Activated CD4-positive, CD25-positive, alpha-beta regulatory T cell treated with anti-CD3 and anti-CD28 coated beads, Interleukin-2, amount 50 U/mL, for 72 hours (primary cell): ENCODE measurements at regions not wholly inside any gene's neighbourhood (a gene's known extent, or its start where the extent isn't known, plus 50 kb on each side); places are given as distances from the start of the nearest gene placed in this dataset.
"Not testable (repeated sequence)": the region's sequence is repeated elsewhere in the genome, so short reads cannot be mapped to it uniquely, and the experiment has no call there.

Source experiments
- DNase-seq: peaks from one replicate; pipeline ENCODE4 v3.0.0; 2021

- no peak for DNase-seq
These were observed 1353.9 kb downstream of the AACS start for GRCh38 chr12:126419131-126419530.

GRCh38 chr12:126424696-126425095 is 1359.5 kb downstream of the AACS start:
- no peak for DNase-seq

- DNase-seq, result no peak
These were observed 1360.0 kb downstream of the AACS start for GRCh38 chr12:126425264-126425663.

- DNase-seq, result no peak
These were observed 1363.5 kb downstream of the AACS start for GRCh38 chr12:126428769-126429168.

GRCh38 chr12:126430921-126431320 is 1365.7 kb downstream of the AACS start:
- DNase-seq, result no peak

GRCh38 chr12:126431767-126432166 is 1366.5 kb downstream of the AACS start:
- DNase-seq, result no peak

- DNase-seq, result no peak
These were observed 1367.5 kb downstream of the AACS start for GRCh38 chr12:126432780-126433179.

- DNase-seq, result no peak
These were observed 1369.3 kb downstream of the AACS start for GRCh38 chr12:126434412-126434985.

- DNase-seq, result no peak
These were observed 1370.8 kb downstream of the AACS start for GRCh38 chr12:126436041-126436440.

GRCh38 chr12:126437934-126438333 is 1372.7 kb downstream of the AACS start:
- no peak for DNase-seq

- DNase-seq, result no peak
These were observed 1378.7 kb downstream of the AACS start for GRCh38 chr12:126443977-126444376.

GRCh38 chr12:126447346-126447745 is 1382.1 kb downstream of the AACS start:
- DNase-seq, result no peak

GRCh38 chr12:126451809-126452208 is 1386.6 kb downstream of the AACS start:
- no peak for DNase-seq

- DNase-seq, result not testable (repeated sequence)
These were observed 1387.5 kb downstream of the AACS start for GRCh38 chr12:126452686-126453085.

GRCh38 chr12:126454581-126454980 is 1389.3 kb downstream of the AACS start:
- DNase-seq, result no peak

GRCh38 chr12:126457776-126458175 is 1392.5 kb downstream of the AACS start:
- no peak for DNase-seq

- DNase-seq, result no peak
These were observed 1398.9 kb downstream of the AACS start for GRCh38 chr12:126464153-126464552.

- no peak for DNase-seq
These were observed 1404.0 kb downstream of the AACS start for GRCh38 chr12:126469211-126469610.

GRCh38 chr12:126474703-126475102 is 1409.5 kb downstream of the AACS start:
- DNase-seq, result no peak

GRCh38 chr12:126480451-126480850 is 1415.2 kb downstream of the AACS start:
- no peak for DNase-seq

GRCh38 chr12:126481688-126482087 is 1416.5 kb downstream of the AACS start:
- DNase-seq, result no peak

- no peak for DNase-seq
These were observed 1417.1 kb downstream of the AACS start for GRCh38 chr12:126482238-126482889.

GRCh38 chr12:126483145-126484068 is 1418.2 kb downstream of the AACS start:
- no peak for DNase-seq

- DNase-seq, result no peak
These were observed 1422.3 kb downstream of the AACS start for GRCh38 chr12:126487431-126487980.
